Activated CD4-positive, alpha-beta T cell treated with anti-CD3 and anti-CD28 coated beads, Interleukin-2, amount 10 ng/mL, durations not matched to agents 24 days and 14 days (primary cell): ENCODE measurements at regions not wholly inside any gene's neighbourhood (a gene's known extent, or its start where the extent isn't known, plus 50 kb on each side); places are given as distances from the start of the nearest gene placed in this dataset.
A peak's percentile ranks its signal among the peaks of the same experiment; 100 is the strongest.

Experiments used
- DNase-seq: peaks from one replicate; pipeline ENCODE4 v3.0.0; 2022
- H3K27ac Mint-ChIP-seq: one replicate; pipeline ENCODE4 v1.8.0; 2022; ENCODE audit warnings: mild to moderate bottlenecking, mixed read lengths
- H3K27me3 Mint-ChIP-seq: one replicate; pipeline ENCODE4 v1.8.0; 2022; ENCODE audit warnings: mixed read lengths
- H3K36me3 Mint-ChIP-seq: one replicate; pipeline ENCODE4 v1.8.0; 2022; ENCODE audit warnings: low read depth, mild to moderate bottlenecking, mixed read lengths
- H3K4me1 Mint-ChIP-seq: one replicate; pipeline ENCODE4 v1.8.0; 2021; ENCODE audit warnings: mixed read lengths
- H3K4me3 Mint-ChIP-seq: one replicate; pipeline ENCODE4 v1.8.0; 2022; ENCODE audit warnings: mild to moderate bottlenecking, moderate library complexity, mixed read lengths
- H3K9me3 Mint-ChIP-seq: one replicate; pipeline ENCODE4 v1.8.0; 2021; ENCODE audit warnings: mixed read lengths
- intact Hi-C: fragments of 100-400 bp; cut with micrococcal nuclease; formaldehyde crosslinking; loops from one replicate; pipeline ENCODE4 v1.15.1; 2023

GRCh38 chr2:62306751-62307468, 111.0 kb downstream of the B3GNT2 start:
- H3K4me3 Mint-ChIP-seq = peak overlapping the region; percentile 60
- peaks cover 3% of the 10 kb centered on the region for H3K36me3 Mint-ChIP-seq
- intact Hi-C loops = loop anchor here (1.0 to 10.0 kb wide), 5 partner anchors 110 to 1292 kb away; partner anchors contain the start of genes COMMD1, EHBP1, PEX13 and PUS10
- no peaks in the 10 kb centered on the region for H3K9me3 Mint-ChIP-seq
- H3K27me3 Mint-ChIP-seq = peaks cover 1% of the 10 kb centered on the region
- H3K4me1 Mint-ChIP-seq = peaks cover 71% of the 10 kb centered on the region
- peak overlapping the region; percentile 94 for H3K27ac Mint-ChIP-seq
- DNase-seq = peak; percentile 82

- H3K27ac Mint-ChIP-seq = peak overlapping the region; percentile 94
- H3K27me3 Mint-ChIP-seq = peaks cover 1% of the 10 kb centered on the region
- intact Hi-C loops = loop anchor here (1.0 to 10.0 kb wide), 5 partner anchors 108 to 1291 kb away; partner anchors contain the start of genes COMMD1, EHBP1, PEX13 and PUS10
- DNase-seq = peak; percentile 77
- H3K4me1 Mint-ChIP-seq = peaks cover 70% of the 10 kb centered on the region
- peaks cover 2% of the 10 kb centered on the region for H3K36me3 Mint-ChIP-seq
- peak overlapping the region; percentile 67 for H3K4me3 Mint-ChIP-seq
- H3K9me3 Mint-ChIP-seq = no peaks in the 10 kb centered on the region
Observed at GRCh38 chr2:62305421-62306176, 109.7 kb downstream of the B3GNT2 start.

- Mint-ChIP-seq H3K27me3 (peaks cover 1% of the 10 kb centered on the region), H3K9me3 (no peaks in the 10 kb centered on the region), H3K36me3 (peaks cover 1% of the 10 kb centered on the region), H3K4me3 (peak overlapping the region; percentile 67), H3K4me1 (peaks cover 62% of the 10 kb centered on the region), H3K27ac (peak overlapping the region; percentile 94)
- peak; percentile 74 for DNase-seq
- intact Hi-C loops = loop anchor here (5.0 to 10.0 kb wide), 4 partner anchors 397 to 1290 kb away; partner anchors contain the start of genes COMMD1, EHBP1, PEX13 and PUS10
Observed at GRCh38 chr2:62304429-62305417, 108.8 kb downstream of the B3GNT2 start.

- peaks cover 56% of the 10 kb centered on the region for H3K4me1 Mint-ChIP-seq
- H3K27me3 Mint-ChIP-seq = peaks cover 1% of the 10 kb centered on the region
- intact Hi-C loops = loop anchor here (10.0 kb wide), 2 partner anchors 401 to 1289 kb away; partner anchors contain the start of genes EHBP1, PEX13 and PUS10
- peak; percentile 60 for DNase-seq
- peak overlapping the region; percentile 48 for H3K4me3 Mint-ChIP-seq
- H3K36me3 Mint-ChIP-seq = peaks cover 1% of the 10 kb centered on the region
- no peaks in the 10 kb centered on the region for H3K9me3 Mint-ChIP-seq
- peak overlapping the region; percentile 94 for H3K27ac Mint-ChIP-seq
Observed at GRCh38 chr2:62303788-62304187, 107.9 kb downstream of the B3GNT2 start.

GRCh38 chr2:62302631-62303435, 106.9 kb downstream of the B3GNT2 start:
- H3K4me1 Mint-ChIP-seq = peaks cover 54% of the 10 kb centered on the region
- H3K27me3 Mint-ChIP-seq = peaks cover 1% of the 10 kb centered on the region
- H3K36me3 Mint-ChIP-seq = peaks cover 1% of the 10 kb centered on the region
- H3K4me3 Mint-ChIP-seq = peak overlapping the region; percentile 2
- intact Hi-C loops = loop anchor here (10.0 kb wide), 2 partner anchors 402 to 1288 kb away; partner anchors contain the start of genes EHBP1, PEX13 and PUS10
- H3K9me3 Mint-ChIP-seq = no peaks in the 10 kb centered on the region
- no peak for DNase-seq
- peak overlapping the region; percentile 94 for H3K27ac Mint-ChIP-seq

GRCh38 chr2:62300925-62301324, 105.0 kb downstream of the B3GNT2 start:
- H3K9me3 Mint-ChIP-seq = no peaks in the 10 kb centered on the region
- intact Hi-C loops = loop anchor here (10.0 kb wide), 2 partner anchors 404 to 1286 kb away; partner anchors contain the start of genes EHBP1, PEX13 and PUS10
- no peak overlapping the region for H3K27ac Mint-ChIP-seq
- no peak for DNase-seq
- peaks cover 1% of the 10 kb centered on the region for H3K36me3 Mint-ChIP-seq
- peaks cover 37% of the 10 kb centered on the region for H3K4me1 Mint-ChIP-seq
- peaks cover 7% of the 10 kb centered on the region for H3K27me3 Mint-ChIP-seq
- H3K4me3 Mint-ChIP-seq = no peak overlapping the region

GRCh38 chr2:62297624-62298010, 101.7 kb downstream of the B3GNT2 start:
- Mint-ChIP-seq H3K9me3 (no peaks in the 10 kb centered on the region), H3K36me3 (no peaks in the 10 kb centered on the region), H3K4me1 (peaks cover 7% of the 10 kb centered on the region), H3K27me3 (peaks cover 5% of the 10 kb centered on the region), H3K4me3 (no peak overlapping the region), H3K27ac (no peak overlapping the region)
- no peak for DNase-seq
- intact Hi-C loops = no loop called here

GRCh38 chr2:62296832-62297623, 101.1 kb downstream of the B3GNT2 start:
- Mint-ChIP-seq H3K4me3 (no peak overlapping the region), H3K27ac (no peak overlapping the region), H3K4me1 (peaks cover 4% of the 10 kb centered on the region), H3K36me3 (no peaks in the 10 kb centered on the region), H3K27me3 (peaks cover 5% of the 10 kb centered on the region), H3K9me3 (no peaks in the 10 kb centered on the region)
- intact Hi-C loops = no loop called here
- DNase-seq = no peak

- Mint-ChIP-seq H3K9me3 (no peaks in the 10 kb centered on the region), H3K27me3 (peaks cover 5% of the 10 kb centered on the region), H3K4me1 (peaks cover 4% of the 10 kb centered on the region), H3K4me3 (no peak overlapping the region), H3K36me3 (no peaks in the 10 kb centered on the region), H3K27ac (no peak overlapping the region)
- DNase-seq = no peak
- intact Hi-C loops = no loop called here
Observed at GRCh38 chr2:62296034-62296831, 100.3 kb downstream of the B3GNT2 start.

GRCh38 chr2:62293490-62294271, 97.8 kb downstream of the B3GNT2 start:
- Mint-ChIP-seq H3K27ac (no peak overlapping the region), H3K27me3 (peaks cover 5% of the 10 kb centered on the region), H3K9me3 (peaks cover 3% of the 10 kb centered on the region), H3K4me3 (no peak overlapping the region), H3K4me1 (peaks cover 2% of the 10 kb centered on the region), H3K36me3 (peaks cover 1% of the 10 kb centered on the region)
- DNase-seq = no peak
- intact Hi-C loops = no loop called here

- Mint-ChIP-seq H3K27me3 (peaks cover 5% of the 10 kb centered on the region), H3K36me3 (peaks cover 1% of the 10 kb centered on the region), H3K9me3 (peaks cover 3% of the 10 kb centered on the region), H3K4me3 (no peak overlapping the region), H3K4me1 (peaks cover 2% of the 10 kb centered on the region), H3K27ac (no peak overlapping the region)
- intact Hi-C loops = no loop called here
- DNase-seq = no peak
Observed at GRCh38 chr2:62293151-62293489, 97.2 kb downstream of the B3GNT2 start.
